ENCODE measurements at regions not wholly inside any gene's neighbourhood (a gene's known extent, or its start where the extent isn't known, plus 50 kb on each side); places are given as distances from the start of the nearest gene placed in this dataset.

DNA sequence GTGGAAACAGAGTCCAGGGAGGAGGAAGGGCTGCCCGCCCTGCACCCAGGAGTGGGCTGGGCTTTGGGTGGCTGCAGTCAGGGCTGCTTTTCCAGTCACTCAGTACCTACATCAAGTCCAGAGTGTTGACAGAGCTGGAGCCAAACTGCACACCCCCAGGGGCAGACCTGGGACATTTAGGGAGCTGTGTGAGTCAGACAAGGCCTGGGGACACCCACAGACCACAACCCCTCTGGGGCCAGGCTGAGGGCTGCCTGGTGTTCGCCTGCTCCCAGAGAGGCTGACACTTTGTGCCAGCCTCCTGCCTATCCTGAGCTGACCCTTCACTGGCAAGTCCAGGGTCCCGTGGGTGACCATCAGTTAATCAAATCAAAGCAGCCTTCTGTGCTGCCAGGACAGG is 240.0 kb downstream of the BCOR start:
- TF ChIP-seq POLR2A (IDR thresholded peaks at IDR 0.05), result no peak
- TF ChIP-seq, protein P1, sequence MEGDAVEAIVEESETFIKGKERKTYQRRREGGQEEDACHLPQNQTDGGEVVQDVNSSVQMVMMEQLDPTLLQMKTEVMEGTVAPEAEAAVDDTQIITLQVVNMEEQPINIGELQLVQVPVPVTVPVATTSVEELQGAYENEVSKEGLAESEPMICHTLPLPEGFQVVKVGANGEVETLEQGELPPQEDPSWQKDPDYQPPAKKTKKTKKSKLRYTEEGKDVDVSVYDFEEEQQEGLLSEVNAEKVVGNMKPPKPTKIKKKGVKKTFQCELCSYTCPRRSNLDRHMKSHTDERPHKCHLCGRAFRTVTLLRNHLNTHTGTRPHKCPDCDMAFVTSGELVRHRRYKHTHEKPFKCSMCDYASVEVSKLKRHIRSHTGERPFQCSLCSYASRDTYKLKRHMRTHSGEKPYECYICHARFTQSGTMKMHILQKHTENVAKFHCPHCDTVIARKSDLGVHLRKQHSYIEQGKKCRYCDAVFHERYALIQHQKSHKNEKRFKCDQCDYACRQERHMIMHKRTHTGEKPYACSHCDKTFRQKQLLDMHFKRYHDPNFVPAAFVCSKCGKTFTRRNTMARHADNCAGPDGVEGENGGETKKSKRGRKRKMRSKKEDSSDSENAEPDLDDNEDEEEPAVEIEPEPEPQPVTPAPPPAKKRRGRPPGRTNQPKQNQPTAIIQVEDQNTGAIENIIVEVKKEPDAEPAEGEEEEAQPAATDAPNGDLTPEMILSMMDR (IDR thresholded peaks at IDR 0.05), result no peak

Data from body of pancreas (tissue), 4 donors.